Panc1 (cell line): ENCODE measurements at regions not wholly inside any gene's neighbourhood (a gene's known extent, or its start where the extent isn't known, plus 50 kb on each side); places are given as distances from the start of the nearest gene placed in this dataset.

Experiments
- ATAC-seq: fragments of 200-7000 bp; cut with Tn5 transposase; 2 replicates; pipeline ENCODE4 v1.9.1; 2020; ENCODE audit warnings: mild to moderate bottlenecking, moderate library complexity
- BruUV-seq: library from RNA; stranded (reverse); fragments of 400-500 nt; replicated peaks from 2 replicates; lab custom pipeline; 2021; lab: Mats Ljungman, UMichigan
- CTCF ChIA-PET: fragments of 300-600 bp; sonication (Branson Sonifier 250); formaldehyde crosslinking; loops from one replicate; lab custom pipeline; 2022; ENCODE audit warnings: antibody characterized with exemption; lab: Charles Lee
- POLR2A ChIA-PET: fragments of 300-600 bp; sonication (Branson Sonifier 250); formaldehyde crosslinking; loops from one replicate; lab custom pipeline; 2022; ENCODE audit warnings: antibody characterized with exemption; lab: Charles Lee
- DNase-seq: peaks from one replicate; pipeline ENCODE4 v3.0.0-alpha.2; 2010; ENCODE audit warnings: low read depth, low spot score
- H3K27ac ChIP-seq: 2 replicates; pipeline ENCODE4 v1.5.1; 2011; ENCODE audit warnings: mild to moderate bottlenecking, low read length, inconsistent platforms
- H3K27me3 ChIP-seq: fragments of 200-500 bp; sonication (Bioruptor generic); 2 replicates; pipeline ENCODE4 v1.6.0; 2014; ENCODE audit warnings: low read length, inconsistent platforms; ENCODE audit not compliant: control insufficient read depth, insufficient read depth
- H3K36me3 ChIP-seq: fragments of 200-500 bp; sonication (Bioruptor generic); 2 replicates; pipeline ENCODE4 v1.5.1; 2014; ENCODE audit warnings: inconsistent platforms, mild to moderate bottlenecking, low read length, moderate library complexity; ENCODE audit not compliant: control insufficient read depth, insufficient read depth
- H3K4me1 ChIP-seq: 2 replicates; pipeline ENCODE4 v1.5.1; 2011; ENCODE audit warnings: inconsistent platforms, mild to moderate bottlenecking, low read length, moderate library complexity; ENCODE audit not compliant: control insufficient read depth, insufficient read depth
- H3K4me3 ChIP-seq, 2 experiments: 2 replicates each; pipeline ENCODE4 v1.5.1; 2011 to 2012; ENCODE audit warnings: low read depth in 2 of 2, low read length in 2 of 2, mild to moderate bottlenecking in 2 of 2, inconsistent platforms in 1 of 2, moderate library complexity in 1 of 2
- H3K9me3 ChIP-seq: fragments of 200-500 bp; sonication (Bioruptor generic); 2 replicates; pipeline ENCODE4 v1.5.1; 2014; ENCODE audit warnings: low read depth, mild to moderate bottlenecking, inconsistent platforms, low read length, moderate library complexity; ENCODE audit not compliant: control insufficient read depth, insufficient read depth
- CTCF ChIP-seq: fragments of 450-650 bp; IDR thresholded peaks from 2 replicates; pipeline ENCODE4 v1.5.1; 2017; ENCODE audit warnings: mild to moderate bottlenecking
- POLR2AphosphoS5 ChIP-seq: IDR thresholded peaks from 2 replicates; pipeline ENCODE4 v1.6.1; 2012; ENCODE audit warnings: mild to moderate bottlenecking, low read depth, low read length, moderate library complexity
- SIN3A ChIP-seq: IDR thresholded peaks from 2 replicates; pipeline ENCODE4 v1.6.1; 2012; ENCODE audit warnings: low read depth, mild to moderate bottlenecking, low read length, moderate library complexity, borderline replicate concordance; ENCODE audit not compliant: insufficient read depth
- TCF7L2 ChIP-seq: IDR thresholded peaks from 2 replicates; pipeline ENCODE4 v1.6.1; 2011; ENCODE audit warnings: mild to moderate bottlenecking, low read depth, low read length, inconsistent platforms
- in situ Hi-C: cut with HindIII; loops from 2 replicates; pipeline ENCODE4 v1.10.0; 2016; ENCODE audit warnings: low sequenced_read_pairs, low pct_unique_long_range_greater_than_20kb
- intact Hi-C: fragments of 100-400 bp; cut with micrococcal nuclease; formaldehyde crosslinking; loops from one replicate; pipeline ENCODE4 v1.10.0; 2022; ENCODE audit not compliant: unreplicated experiment
- TF ChIP-seq, protein P1 (sequence below), 2 experiments: IDR thresholded peaks; 2 replicates each; pipeline ENCODE4 v1.6.1; 2011 to 2012; ENCODE audit warnings: low read depth in 2 of 2, control low read depth in 1 of 2, low read length in 1 of 2, mild to moderate bottlenecking in 1 of 2, moderate library complexity in 1 of 2; ENCODE audit not compliant: insufficient read depth in 1 of 2

GRCh38 chr9:106634183-106634582 lies 228.8 kb upstream of the ZNF462 start:
- BruUV-seq = no TSS peak
- H3K27me3 ChIP-seq = no peaks in the 10 kb centered on the region
- TF ChIP-seq SIN3A = no peak
- no peak for TF ChIP-seq POLR2AphosphoS5
- TF ChIP-seq CTCF = no peak
- TF ChIP-seq TCF7L2 = no peak
- TF ChIP-seq, protein P1, sequence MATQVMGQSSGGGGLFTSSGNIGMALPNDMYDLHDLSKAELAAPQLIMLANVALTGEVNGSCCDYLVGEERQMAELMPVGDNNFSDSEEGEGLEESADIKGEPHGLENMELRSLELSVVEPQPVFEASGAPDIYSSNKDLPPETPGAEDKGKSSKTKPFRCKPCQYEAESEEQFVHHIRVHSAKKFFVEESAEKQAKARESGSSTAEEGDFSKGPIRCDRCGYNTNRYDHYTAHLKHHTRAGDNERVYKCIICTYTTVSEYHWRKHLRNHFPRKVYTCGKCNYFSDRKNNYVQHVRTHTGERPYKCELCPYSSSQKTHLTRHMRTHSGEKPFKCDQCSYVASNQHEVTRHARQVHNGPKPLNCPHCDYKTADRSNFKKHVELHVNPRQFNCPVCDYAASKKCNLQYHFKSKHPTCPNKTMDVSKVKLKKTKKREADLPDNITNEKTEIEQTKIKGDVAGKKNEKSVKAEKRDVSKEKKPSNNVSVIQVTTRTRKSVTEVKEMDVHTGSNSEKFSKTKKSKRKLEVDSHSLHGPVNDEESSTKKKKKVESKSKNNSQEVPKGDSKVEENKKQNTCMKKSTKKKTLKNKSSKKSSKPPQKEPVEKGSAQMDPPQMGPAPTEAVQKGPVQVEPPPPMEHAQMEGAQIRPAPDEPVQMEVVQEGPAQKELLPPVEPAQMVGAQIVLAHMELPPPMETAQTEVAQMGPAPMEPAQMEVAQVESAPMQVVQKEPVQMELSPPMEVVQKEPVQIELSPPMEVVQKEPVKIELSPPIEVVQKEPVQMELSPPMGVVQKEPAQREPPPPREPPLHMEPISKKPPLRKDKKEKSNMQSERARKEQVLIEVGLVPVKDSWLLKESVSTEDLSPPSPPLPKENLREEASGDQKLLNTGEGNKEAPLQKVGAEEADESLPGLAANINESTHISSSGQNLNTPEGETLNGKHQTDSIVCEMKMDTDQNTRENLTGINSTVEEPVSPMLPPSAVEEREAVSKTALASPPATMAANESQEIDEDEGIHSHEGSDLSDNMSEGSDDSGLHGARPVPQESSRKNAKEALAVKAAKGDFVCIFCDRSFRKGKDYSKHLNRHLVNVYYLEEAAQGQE (IDR thresholded peaks at IDR 0.05; ENCODE audit: insufficient read depth in 1 of 2, low read depth in 2 of 2, low read length in 1 of 2) = no peak
- intact Hi-C loops (no loop called here), in situ Hi-C loops (no loop called here)
- CTCF ChIA-PET = no interaction called here
- DNase-seq (no peak), ATAC-seq (no peak)
- H3K4me3 ChIP-seq = no peak overlapping the region
- no peaks in the 10 kb centered on the region for H3K36me3 ChIP-seq
- H3K4me1 ChIP-seq = no peaks in the 10 kb centered on the region
- H3K27ac ChIP-seq = no peak overlapping the region
- no peaks in the 10 kb centered on the region for H3K9me3 ChIP-seq
- POLR2A ChIA-PET = no interaction called here

DNA sequence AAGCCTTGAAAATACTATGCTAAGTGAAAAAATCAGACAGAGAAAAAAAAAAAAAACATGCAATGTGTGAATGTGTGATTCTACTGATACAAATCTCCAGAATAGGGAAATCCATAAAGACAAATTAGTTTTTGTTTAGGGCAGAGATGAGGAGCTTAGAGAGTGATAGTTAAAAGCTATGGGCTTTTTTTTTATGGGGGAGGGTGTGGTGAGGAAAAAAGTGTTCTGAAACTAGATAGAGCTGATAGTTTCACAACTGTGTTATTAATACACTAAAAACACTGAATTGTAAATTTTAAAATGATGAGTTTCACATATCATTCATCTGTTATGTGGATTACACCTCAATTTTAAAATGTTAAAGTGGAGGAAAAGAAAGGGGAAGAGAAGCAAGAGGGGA lies 228.3 kb upstream of the ZNF462 start:
- no peak for DNase-seq

More for the DNA sequence above, 228.3 kb upstream of the ZNF462 start:
- Histone ChIP-seq H3K4me1 (no peaks in the 10 kb centered on the region), H3K9me3 (no peaks in the 10 kb centered on the region), H3K27me3 (no peaks in the 10 kb centered on the region), H3K36me3 (no peaks in the 10 kb centered on the region), H3K27ac (no peak overlapping the region), H3K4me3 (no peak overlapping the region)
- TF ChIP-seq, protein P1 (IDR thresholded peaks at IDR 0.05; ENCODE audit: insufficient read depth in 1 of 2, low read depth in 2 of 2, low read length in 1 of 2) = no peak
- TF ChIP-seq TCF7L2 (no peak), CTCF (no peak)
- ATAC-seq = no peak
- in situ Hi-C loops = no loop called here
- POLR2A ChIA-PET = no interaction called here
- intact Hi-C loops = no loop called here
- BruUV-seq = no TSS peak
- CTCF ChIA-PET = no interaction called here
